Right atrium auricular region (tissue), 2 donors: ENCODE measurements at regions not wholly inside any gene's neighbourhood (a gene's known extent, or its start where the extent isn't known, plus 50 kb on each side); places are given as distances from the start of the nearest gene placed in this dataset.

ENCODE experiments used
- DNase-seq: peaks from one replicate; pipeline ENCODE4 v3.0.0-alpha.2; 2019; ENCODE audit warnings: low spot score
- H3K27ac ChIP-seq, 2 donors: fragments of 200-600 bp; sonication (generic); 1 replicate in 1 of 2; 2 replicates in 1 of 2; pipeline ENCODE4 v1.5.1; 2016 to 2019
- H3K27me3 ChIP-seq, 2 donors: fragments of 200-600 bp; sonication (generic); one replicate each; pipeline versions ENCODE4 v1.5.1 to v1.6.0; 2017 to 2019
- H3K36me3 ChIP-seq: fragments of 200-600 bp; sonication (generic); one replicate; pipeline ENCODE4 v1.5.1; 2016
- H3K4me1 ChIP-seq, 2 donors: fragments of 200-600 bp; sonication (generic); one replicate each; pipeline versions ENCODE4 v1.5.1 to v1.6.0; 2017 to 2019
- H3K4me3 ChIP-seq, 2 donors: fragments of 200-600 bp; sonication (generic); 1 replicate in 1 of 2; 2 replicates in 1 of 2; pipeline ENCODE4 v1.5.1; 2017 to 2019; ENCODE audit warnings: mild to moderate bottlenecking in 1 of 2, moderate library complexity in 1 of 2
- H3K9me3 ChIP-seq, 2 donors: fragments of 200-600 bp; sonication (generic); one replicate each; pipeline ENCODE4 v1.5.1; 2019
- CTCF ChIP-seq, 2 donors: fragments of 200-600 bp; sonication (generic); IDR thresholded peaks; one replicate each; pipeline ENCODE4 v1.5.1; 2019; ENCODE audit warnings: antibody characterized with exemption in 2 of 2

- no peak overlapping the region for H3K4me3 ChIP-seq
- no peaks in the 10 kb centered on the region for H3K36me3 ChIP-seq
- TF ChIP-seq CTCF (IDR thresholded peaks at IDR 0.05) = no peak
- H3K4me1 ChIP-seq = no peaks in the 10 kb centered on the region
- H3K27me3 ChIP-seq = no peaks in the 10 kb centered on the region
- H3K27ac ChIP-seq = no peak overlapping the region
- no peaks in the 10 kb centered on the region for H3K9me3 ChIP-seq
- DNase-seq = peak; percentile 74
Measured at GRCh38 chr13:30016398-30016797, 166.0 kb upstream of the UBL3 start.

GRCh38 chr13:30009411-30009810, 159.0 kb upstream of the UBL3 start:
- Histone ChIP-seq H3K9me3 (no peaks in the 10 kb centered on the region), H3K4me3 (no peak overlapping the region), H3K4me1 (no peaks in the 10 kb centered on the region), H3K36me3 (no peaks in the 10 kb centered on the region), H3K27ac (no peak overlapping the region), H3K27me3 (no peaks in the 10 kb centered on the region)
- TF ChIP-seq CTCF (IDR thresholded peaks at IDR 0.05) = no peak
- DNase-seq = no peak

- no peaks in the 10 kb centered on the region for H3K27me3 ChIP-seq
- no peaks in the 10 kb centered on the region for H3K36me3 ChIP-seq
- no peak for DNase-seq
- no peaks in the 10 kb centered on the region for H3K4me1 ChIP-seq
- H3K27ac ChIP-seq = no peak overlapping the region
- H3K4me3 ChIP-seq = no peak overlapping the region
- no peaks in the 10 kb centered on the region for H3K9me3 ChIP-seq
- TF ChIP-seq CTCF (IDR thresholded peaks at IDR 0.05) = no peak
Measured at GRCh38 chr13:30006246-30006645, 155.8 kb upstream of the UBL3 start.

GRCh38 chr13:30004204-30004603, 153.8 kb upstream of the UBL3 start:
- H3K27me3 ChIP-seq = no peaks in the 10 kb centered on the region
- H3K27ac ChIP-seq = no peak overlapping the region
- H3K36me3 ChIP-seq = no peaks in the 10 kb centered on the region
- H3K4me3 ChIP-seq = no peak overlapping the region
- TF ChIP-seq CTCF (IDR thresholded peaks at IDR 0.05) = no peak
- no peaks in the 10 kb centered on the region for H3K4me1 ChIP-seq
- DNase-seq = peak; percentile 23
- no peaks in the 10 kb centered on the region for H3K9me3 ChIP-seq

GRCh38 chr13:30002577-30002976, 152.2 kb upstream of the UBL3 start:
- Histone ChIP-seq H3K27ac (no peak overlapping the region), H3K9me3 (no peaks in the 10 kb centered on the region), H3K36me3 (no peaks in the 10 kb centered on the region), H3K4me3 (no peak overlapping the region), H3K27me3 (no peaks in the 10 kb centered on the region), H3K4me1 (no peaks in the 10 kb centered on the region)
- TF ChIP-seq CTCF (IDR thresholded peaks at IDR 0.05) = no peak
- no peak for DNase-seq

GRCh38 chr13:30000370-30000765, 150.0 kb upstream of the UBL3 start:
- H3K4me1 ChIP-seq = no peaks in the 10 kb centered on the region
- H3K9me3 ChIP-seq = no peaks in the 10 kb centered on the region
- DNase-seq = no peak
- TF ChIP-seq CTCF (IDR thresholded peaks at IDR 0.05) = no peak
- H3K27me3 ChIP-seq = no peaks in the 10 kb centered on the region
- no peak overlapping the region for H3K27ac ChIP-seq
- H3K4me3 ChIP-seq = no peak overlapping the region
- no peaks in the 10 kb centered on the region for H3K36me3 ChIP-seq
